ENCODE measurements at regions not wholly inside any gene's neighbourhood (a gene's known extent, or its start where the extent isn't known, plus 50 kb on each side); places are given as distances from the start of the nearest gene placed in this dataset.

DNA sequence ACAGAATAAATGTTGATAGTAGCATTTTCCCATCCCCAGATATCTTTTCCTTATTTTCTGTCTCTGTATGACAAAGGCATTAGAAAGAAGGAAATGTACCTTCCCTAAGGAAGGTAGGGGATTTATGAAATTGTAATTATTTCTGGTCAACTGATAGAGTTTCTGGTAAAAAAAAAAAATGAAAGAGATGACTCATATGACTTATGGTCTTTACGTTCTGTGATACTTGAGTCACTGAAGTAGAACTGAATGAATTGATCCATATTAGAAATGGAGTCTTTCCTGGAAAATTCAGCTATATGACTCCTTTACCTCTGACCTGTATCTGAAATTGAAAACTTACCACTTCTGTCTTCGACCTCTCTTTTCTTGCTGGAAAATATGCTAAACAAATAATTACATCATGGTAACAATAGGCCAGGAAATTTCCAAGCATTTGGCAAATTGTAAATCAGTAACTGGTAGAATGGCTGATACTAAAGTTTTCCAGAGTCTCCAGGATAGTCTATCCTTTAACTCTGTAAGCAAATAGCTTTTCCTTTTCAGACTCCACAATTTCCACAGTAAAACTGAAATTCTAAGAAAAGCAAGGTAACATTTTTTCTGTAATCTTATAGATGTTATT, 364.3 kb upstream of the PTBP2 start:
- TF ChIP-seq CTCF (IDR thresholded peaks at IDR 0.05) (no peak), ZFX (IDR thresholded peaks at IDR 0.05; ENCODE audit: borderline replicate concordance) (no peak)
